Peyer's patch (tissue), 4 donors: ENCODE measurements at regions not wholly inside any gene's neighbourhood (a gene's known extent, or its start where the extent isn't known, plus 50 kb on each side); places are given as distances from the start of the nearest gene placed in this dataset.

ENCODE experiments used
- DNase-seq, 3 donors: peaks; one replicate each; pipeline ENCODE4 v3.0.0-alpha.2; 2017 to 2019
- H3K27ac ChIP-seq, 4 donors: fragments of 200-600 bp; sonication (generic); one replicate each; pipeline ENCODE4 v1.5.1; 2016 to 2019
- H3K27me3 ChIP-seq, 2 donors: fragments of 200-600 bp; sonication (generic); one replicate each; pipeline ENCODE4 v1.5.1; 2019
- H3K36me3 ChIP-seq, 3 donors: fragments of 200-600 bp; sonication (generic); one replicate each; pipeline ENCODE4 v1.5.1; 2016 to 2019
- H3K4me1 ChIP-seq, 4 donors: fragments of 200-600 bp; sonication (generic); one replicate each; pipeline ENCODE4 v1.5.1; 2016 to 2019
- H3K4me3 ChIP-seq, 4 donors: fragments of 200-600 bp; sonication (generic); 1 replicate in 3 of 4; 2 replicates in 1 of 4; pipeline ENCODE4 v1.5.1; 2016 to 2019; ENCODE audit warnings: mild to moderate bottlenecking in 1 of 4
- H3K9me3 ChIP-seq, 4 donors: fragments of 200-600 bp; sonication (generic); one replicate each; pipeline ENCODE4 v1.5.1; 2016 to 2019; ENCODE audit warnings: mild to moderate bottlenecking in 1 of 4
- CTCF ChIP-seq, 6 experiments: fragments of 450-650 bp in 4 of 6; fragments of 200-600 bp in 2 of 6; sonication (generic) in 1 of 6; IDR thresholded peaks; one replicate each; pipeline ENCODE4 v1.5.1; 2017 to 2019; ENCODE audit warnings: antibody characterized with exemption in 6 of 6, mild to moderate bottlenecking in 3 of 6, moderate library complexity in 1 of 6
- POLR2A ChIP-seq, 2 donors: fragments of 450-650 bp; IDR thresholded peaks; one replicate each; pipeline ENCODE4 v1.5.1; 2017; ENCODE audit warnings: antibody characterized with exemption in 2 of 2, mild to moderate bottlenecking in 2 of 2, moderate library complexity in 2 of 2

GRCh38 chr7:21314954-21315353 is 112.9 kb upstream of the SP4 start:
- H3K4me3 ChIP-seq: no peak overlapping the region
- no peak for DNase-seq
- H3K27ac ChIP-seq: no peak overlapping the region
- H3K4me1 ChIP-seq: no peaks in the 10 kb centered on the region
- TF ChIP-seq POLR2A (IDR thresholded peaks at IDR 0.05): no peak
- TF ChIP-seq CTCF (IDR thresholded peaks at IDR 0.05): no peak
- H3K9me3 ChIP-seq: no peaks in the 10 kb centered on the region
- no peaks in the 10 kb centered on the region for H3K27me3 ChIP-seq
- no peaks in the 10 kb centered on the region for H3K36me3 ChIP-seq

GRCh38 chr7:21317966-21318915 is 109.6 kb upstream of the SP4 start:
- no peak for DNase-seq
- Histone ChIP-seq H3K9me3 (no peaks in the 10 kb centered on the region), H3K4me3 (no peak overlapping the region), H3K27me3 (no peaks in the 10 kb centered on the region), H3K27ac (no peak overlapping the region), H3K4me1 (no peaks in the 10 kb centered on the region), H3K36me3 (no peaks in the 10 kb centered on the region)
- no peak for TF ChIP-seq CTCF (IDR thresholded peaks at IDR 0.05)

GRCh38 chr7:21318916-21319270 is 109.0 kb upstream of the SP4 start:
- Histone ChIP-seq H3K4me3 (no peak overlapping the region), H3K27ac (no peak overlapping the region), H3K4me1 (no peaks in the 10 kb centered on the region), H3K27me3 (no peaks in the 10 kb centered on the region), H3K9me3 (no peaks in the 10 kb centered on the region), H3K36me3 (no peaks in the 10 kb centered on the region)
- TF ChIP-seq CTCF (IDR thresholded peaks at IDR 0.05) (no peak), POLR2A (IDR thresholded peaks at IDR 0.05) (no peak)
- DNase-seq: no peak

- no peaks in the 10 kb centered on the region for H3K36me3 ChIP-seq
- no peak overlapping the region for H3K27ac ChIP-seq
- H3K9me3 ChIP-seq: no peaks in the 10 kb centered on the region
- no peak overlapping the region for H3K4me3 ChIP-seq
- no peak for TF ChIP-seq CTCF (IDR thresholded peaks at IDR 0.05)
- TF ChIP-seq POLR2A (IDR thresholded peaks at IDR 0.05): no peak
- DNase-seq: no peak
- H3K27me3 ChIP-seq: no peaks in the 10 kb centered on the region
- no peaks in the 10 kb centered on the region for H3K4me1 ChIP-seq
Observed at GRCh38 chr7:21326241-21326640, 101.6 kb upstream of the SP4 start.

- no peaks in the 10 kb centered on the region for H3K36me3 ChIP-seq
- TF ChIP-seq POLR2A (IDR thresholded peaks at IDR 0.05): no peak
- TF ChIP-seq CTCF (IDR thresholded peaks at IDR 0.05): no peak
Observed at GRCh38 chr7:21326921-21327320, 101.0 kb upstream of the SP4 start.

More at GRCh38 chr7:21326921-21327320, 101.0 kb upstream of the SP4 start:
- DNase-seq: no peak
- H3K4me3 ChIP-seq: no peak overlapping the region
- no peak overlapping the region for H3K27ac ChIP-seq
- no peaks in the 10 kb centered on the region for H3K27me3 ChIP-seq
- H3K4me1 ChIP-seq: no peaks in the 10 kb centered on the region
- no peaks in the 10 kb centered on the region for H3K9me3 ChIP-seq
